MM.1S (cell line): ENCODE measurements at regions not wholly inside any gene's neighbourhood (a gene's known extent, or its start where the extent isn't known, plus 50 kb on each side); places are given as distances from the start of the nearest gene placed in this dataset.

ENCODE experiments used
- CTCF ChIP-seq: fragments of 300-600 bp; sonication (generic); IDR thresholded peaks from 2 replicates; pipeline ENCODE4 v1.5.1; 2016; ENCODE audit warnings: antibody characterized with exemption, low read length, mixed read lengths
- EZH2 ChIP-seq: fragments of 300-600 bp; sonication (generic); optimal IDR thresholded peaks from 2 replicates; pipeline ENCODE3; 2017; ENCODE audit warnings: low read depth, mild to moderate bottlenecking, antibody characterized with exemption, low read length, mixed read lengths
- EZH2phosphoT487 ChIP-seq: fragments of 300-600 bp; sonication (generic); IDR thresholded peaks from 2 replicates; pipeline ENCODE4 v1.6.1; 2018; ENCODE audit warnings: antibody characterized with exemption, low read length

- TF ChIP-seq CTCF (no peak), EZH2 (no peak), EZH2phosphoT487 (no peak)
Observed at GRCh38 chr5:145499483-145499882, 335.7 kb downstream of the PRELID2 start.
